WERI-Rb-1 (cell line): ENCODE measurements at regions not wholly inside any gene's neighbourhood (a gene's known extent, or its start where the extent isn't known, plus 50 kb on each side); places are given as distances from the start of the nearest gene placed in this dataset.

Source experiments
- DNase-seq: peaks from one replicate; pipeline ENCODE4 v3.0.0-alpha.2; 2020
- H3K27ac ChIP-seq: fragments of 250-450 bp; sonication (Bioruptor Pico); 2 replicates; pipeline ENCODE4 v1.5.1; 2020; ENCODE audit warnings: mild to moderate bottlenecking, moderate library complexity
- H3K27me3 ChIP-seq: fragments of 250-450 bp; sonication (Bioruptor Pico); 2 replicates; pipeline ENCODE4 v1.5.1; 2021; ENCODE audit warnings: mild to moderate bottlenecking, low read depth, moderate library complexity; ENCODE audit not compliant: insufficient read depth, severe bottlenecking
- H3K36me3 ChIP-seq: fragments of 250-450 bp; sonication (Bioruptor Pico); 2 replicates; pipeline ENCODE4 v1.5.1; 2020; ENCODE audit warnings: mild to moderate bottlenecking, moderate library complexity
- H3K4me3 ChIP-seq: 2 replicates; pipeline ENCODE4 v1.5.1; 2011; ENCODE audit warnings: low read depth, mild to moderate bottlenecking, control low read depth, low read length
- H3K9me3 ChIP-seq: fragments of 250-450 bp; sonication (Bioruptor Pico); 2 replicates; pipeline ENCODE4 v1.5.1; 2021; ENCODE audit warnings: mild to moderate bottlenecking, moderate library complexity; ENCODE audit not compliant: severe bottlenecking
- TF ChIP-seq, protein P1 (sequence below): IDR thresholded peaks from 2 replicates; pipeline ENCODE4 v1.5.1; 2011; ENCODE audit warnings: low read depth, mild to moderate bottlenecking, control low read depth, inconsistent platforms, low read length

DNA sequence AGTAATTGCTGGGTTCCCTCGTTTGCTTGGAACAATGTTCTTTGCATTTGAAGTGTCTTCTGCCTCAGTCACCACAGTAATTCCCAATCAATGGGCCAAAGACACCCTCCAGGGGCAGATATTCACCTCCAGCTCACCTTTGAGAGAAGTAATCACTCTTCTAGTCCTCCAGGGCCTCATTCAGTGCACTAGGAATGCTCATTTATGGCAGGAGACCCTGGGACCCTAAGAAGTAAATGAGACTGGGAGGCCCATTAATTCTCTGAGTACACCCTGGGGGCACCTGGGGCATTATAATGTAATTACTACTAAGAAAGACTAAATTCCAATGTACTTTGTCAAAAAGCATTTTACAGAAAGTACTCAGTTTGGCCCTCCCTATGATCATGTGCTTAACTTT lies 158.2 kb upstream of the XYLT1 start:
- TF ChIP-seq, protein P1, sequence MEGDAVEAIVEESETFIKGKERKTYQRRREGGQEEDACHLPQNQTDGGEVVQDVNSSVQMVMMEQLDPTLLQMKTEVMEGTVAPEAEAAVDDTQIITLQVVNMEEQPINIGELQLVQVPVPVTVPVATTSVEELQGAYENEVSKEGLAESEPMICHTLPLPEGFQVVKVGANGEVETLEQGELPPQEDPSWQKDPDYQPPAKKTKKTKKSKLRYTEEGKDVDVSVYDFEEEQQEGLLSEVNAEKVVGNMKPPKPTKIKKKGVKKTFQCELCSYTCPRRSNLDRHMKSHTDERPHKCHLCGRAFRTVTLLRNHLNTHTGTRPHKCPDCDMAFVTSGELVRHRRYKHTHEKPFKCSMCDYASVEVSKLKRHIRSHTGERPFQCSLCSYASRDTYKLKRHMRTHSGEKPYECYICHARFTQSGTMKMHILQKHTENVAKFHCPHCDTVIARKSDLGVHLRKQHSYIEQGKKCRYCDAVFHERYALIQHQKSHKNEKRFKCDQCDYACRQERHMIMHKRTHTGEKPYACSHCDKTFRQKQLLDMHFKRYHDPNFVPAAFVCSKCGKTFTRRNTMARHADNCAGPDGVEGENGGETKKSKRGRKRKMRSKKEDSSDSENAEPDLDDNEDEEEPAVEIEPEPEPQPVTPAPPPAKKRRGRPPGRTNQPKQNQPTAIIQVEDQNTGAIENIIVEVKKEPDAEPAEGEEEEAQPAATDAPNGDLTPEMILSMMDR: no peak
- Histone ChIP-seq H3K4me3 (no peak overlapping the region), H3K27ac (no peak overlapping the region), H3K36me3 (no peaks in the 10 kb centered on the region), H3K27me3 (no peaks in the 10 kb centered on the region), H3K9me3 (peaks cover 13% of the 10 kb centered on the region)
- no peak for DNase-seq

- Histone ChIP-seq H3K4me3 (no peak overlapping the region), H3K27me3 (no peaks in the 10 kb centered on the region), H3K36me3 (no peaks in the 10 kb centered on the region), H3K9me3 (peaks cover 10% of the 10 kb centered on the region), H3K27ac (no peak overlapping the region)
- TF ChIP-seq, protein P1: no peak
- DNase-seq: no peak
Observed at GRCh38 chr16:17622366-17622765, 151.6 kb upstream of the XYLT1 start.

DNA sequence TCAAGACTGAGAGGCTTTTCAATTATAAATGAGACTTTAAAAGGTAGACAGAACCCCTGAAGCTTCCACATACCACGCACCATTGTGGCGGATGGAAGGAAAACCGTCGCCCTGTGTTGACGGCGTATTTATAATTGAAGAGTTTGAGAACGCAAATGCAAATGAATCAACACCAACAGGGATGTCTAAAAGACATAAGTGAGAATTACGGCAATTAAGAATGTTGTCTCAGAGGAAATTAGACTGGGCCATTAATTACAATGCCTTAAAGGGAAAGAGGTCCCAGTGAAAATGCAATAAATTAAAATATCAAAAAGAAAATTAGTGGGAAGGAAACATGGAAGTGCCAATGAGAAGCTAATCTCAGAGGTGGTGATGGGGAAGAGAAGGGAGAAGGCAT lies 148.5 kb upstream of the XYLT1 start:
- TF ChIP-seq, protein P1: no peak
- no peak overlapping the region for H3K27ac ChIP-seq

GRCh38 chr16:17617021-17617552 lies 146.3 kb upstream of the XYLT1 start:
- no peaks in the 10 kb centered on the region for H3K9me3 ChIP-seq
- no peaks in the 10 kb centered on the region for H3K36me3 ChIP-seq
- H3K27ac ChIP-seq: no peak overlapping the region
- no peak overlapping the region for H3K4me3 ChIP-seq
- DNase-seq: no peak
- no peaks in the 10 kb centered on the region for H3K27me3 ChIP-seq
- TF ChIP-seq, protein P1: no peak

More for the DNA sequence above, 148.5 kb upstream of the XYLT1 start:
- DNase-seq: no peak
- H3K4me3 ChIP-seq: no peak overlapping the region
- H3K36me3 ChIP-seq: no peaks in the 10 kb centered on the region
- H3K9me3 ChIP-seq: no peaks in the 10 kb centered on the region
- H3K27me3 ChIP-seq: no peaks in the 10 kb centered on the region

- H3K4me3 ChIP-seq: no peak overlapping the region
- no peaks in the 10 kb centered on the region for H3K9me3 ChIP-seq
- no peak for DNase-seq
- TF ChIP-seq, protein P1: no peak
- no peaks in the 10 kb centered on the region for H3K27me3 ChIP-seq
- no peak overlapping the region for H3K27ac ChIP-seq
- H3K36me3 ChIP-seq: no peaks in the 10 kb centered on the region
Observed at GRCh38 chr16:17612336-17612735, 141.6 kb upstream of the XYLT1 start.

DNA sequence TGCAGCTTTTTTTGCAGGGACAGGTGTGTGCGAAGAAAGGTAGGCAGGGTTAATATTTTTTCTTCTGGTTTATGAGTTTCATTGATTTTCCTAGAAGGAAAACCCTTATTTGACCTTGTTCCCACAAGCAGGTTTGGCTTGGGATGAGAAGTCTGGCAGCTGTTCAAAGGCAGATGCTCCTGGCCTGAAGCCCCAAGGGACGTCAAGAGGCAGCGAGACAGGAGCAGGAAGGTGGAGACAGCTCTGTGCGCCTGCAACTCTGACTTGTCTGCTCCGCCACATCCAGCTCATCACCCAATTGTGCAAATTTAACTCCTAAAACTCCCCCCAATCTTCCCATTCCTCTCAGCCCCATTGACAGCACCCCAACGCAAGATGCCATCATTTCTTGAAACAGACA lies 136.8 kb upstream of the XYLT1 start:
- Histone ChIP-seq H3K27me3 (no peaks in the 10 kb centered on the region), H3K36me3 (no peaks in the 10 kb centered on the region), H3K9me3 (no peaks in the 10 kb centered on the region), H3K27ac (no peak overlapping the region), H3K4me3 (no peak overlapping the region)
- TF ChIP-seq, protein P1: no peak
- DNase-seq: no peak
